Endothelial cell of hepatic sinusoid (primary cell): ENCODE measurements at regions not wholly inside any gene's neighbourhood (a gene's known extent, or its start where the extent isn't known, plus 50 kb on each side); places are given as distances from the start of the nearest gene placed in this dataset.
"Not testable (repeated sequence)": the region's sequence is repeated elsewhere in the genome, so short reads cannot be mapped to it uniquely, and the experiment has no call there.

ENCODE experiments used
- in situ Hi-C: cut with HindIII; loops from 2 replicates; pipeline ENCODE4 v1.10.0; 2017; ENCODE audit warnings: low sequenced_read_pairs

- in situ Hi-C loops, result no loop called here
These were observed 380.3 kb downstream of the TSHZ3 start for GRCh38 chr19:30968841-30969399.

GRCh38 chr19:30968210-30968609, 381.0 kb downstream of the TSHZ3 start:
- in situ Hi-C loops, result no loop called here

GRCh38 chr19:30966486-30966885, 382.8 kb downstream of the TSHZ3 start:
- in situ Hi-C loops, result no loop called here

GRCh38 chr19:30959011-30959410, 390.2 kb downstream of the TSHZ3 start:
- in situ Hi-C loops, result no loop called here

- in situ Hi-C loops, result no loop called here
These were observed 393.8 kb downstream of the TSHZ3 start for GRCh38 chr19:30955112-30956104.

- in situ Hi-C loops, result not testable (repeated sequence)
These were observed 404.8 kb downstream of the TSHZ3 start for GRCh38 chr19:30944276-30944932.

GRCh38 chr19:30943101-30943843, 406.0 kb downstream of the TSHZ3 start:
- in situ Hi-C loops, result no loop called here

- in situ Hi-C loops, result no loop called here
These were observed 406.6 kb downstream of the TSHZ3 start for GRCh38 chr19:30942636-30943035.

GRCh38 chr19:30941591-30941990, 407.6 kb downstream of the TSHZ3 start:
- in situ Hi-C loops, result no loop called here

GRCh38 chr19:30936276-30936675, 413.0 kb downstream of the TSHZ3 start:
- in situ Hi-C loops, result no loop called here

GRCh38 chr19:30935146-30935545, 414.1 kb downstream of the TSHZ3 start:
- in situ Hi-C loops, result no loop called here

GRCh38 chr19:30933454-30933853, 415.8 kb downstream of the TSHZ3 start:
- in situ Hi-C loops, result not testable (repeated sequence)

- in situ Hi-C loops, result no loop called here
These were observed 416.4 kb downstream of the TSHZ3 start for GRCh38 chr19:30932854-30933253.

GRCh38 chr19:30930941-30931706, 418.1 kb downstream of the TSHZ3 start:
- in situ Hi-C loops, result no loop called here

GRCh38 chr19:30927705-30928104, 421.5 kb downstream of the TSHZ3 start:
- in situ Hi-C loops, result no loop called here

GRCh38 chr19:30924670-30925069, 424.6 kb downstream of the TSHZ3 start:
- in situ Hi-C loops, result loop anchor here (5.0 kb wide), 1 partner anchor 37 kb away; no protein-coding TSS in a partner anchor

- in situ Hi-C loops, result loop anchor here (5.0 kb wide), 1 partner anchor 37 kb away; no protein-coding TSS in a partner anchor
These were observed 425.1 kb downstream of the TSHZ3 start for GRCh38 chr19:30924069-30924636.

GRCh38 chr19:30923621-30924020, 425.6 kb downstream of the TSHZ3 start:
- in situ Hi-C loops, result loop anchor here (5.0 kb wide), 1 partner anchor 36 kb away; no protein-coding TSS in a partner anchor

- in situ Hi-C loops, result loop anchor here (5.0 kb wide), 1 partner anchor 36 kb away; no protein-coding TSS in a partner anchor
These were observed 426.1 kb downstream of the TSHZ3 start for GRCh38 chr19:30923096-30923495.
